B cell (primary cell): ENCODE measurements at regions not wholly inside any gene's neighbourhood (a gene's known extent, or its start where the extent isn't known, plus 50 kb on each side); places are given as distances from the start of the nearest gene placed in this dataset.

Experiments used
- ATAC-seq: fragments of 200-7000 bp; cut with Tn5 transposase; one replicate; pipeline ENCODE4 v1.10.0; 2021; ENCODE audit warnings: low read depth, mild to moderate bottlenecking, moderate number of reproducible peaks, moderate library complexity
- CTCF ChIA-PET: fragments of 350-600 bp; sonication (Branson Sonifier 250); formaldehyde crosslinking; loops from one replicate; lab custom pipeline; 2021; ENCODE audit warnings: antibody characterized with exemption, inconsistent platforms; lab: Charles Lee
- POLR2A ChIA-PET: fragments of 350-600 bp; sonication (Branson Sonifier 250); formaldehyde crosslinking; loops from one replicate; lab custom pipeline; 2021; ENCODE audit warnings: antibody characterized with exemption; lab: Charles Lee
- DNase-seq: peaks from one replicate; pipeline ENCODE4 v3.0.0; 2013
- H2AFZ ChIP-seq: 2 replicates; pipeline ENCODE4 v1.6.1; 2012; ENCODE audit warnings: mild to moderate bottlenecking, low read depth, low read length; ENCODE audit not compliant: insufficient read depth, poor library complexity, severe bottlenecking
- H3K27ac ChIP-seq, 2 donors: 1 replicate in 1 of 2; 2 replicates in 1 of 2; pipeline ENCODE4 v1.5.1; 2012 to 2013; ENCODE audit warnings: low read length in 2 of 2, mild to moderate bottlenecking in 2 of 2, moderate library complexity in 1 of 2
- H3K27me3 ChIP-seq, 4 experiments: fragments of 200-600 bp in 1 of 4; sonication (generic) in 1 of 4; replicated peaks in 1 of 4; 1 replicate in 2 of 4; 2 replicates in 2 of 4; pipeline versions ENCODE4 v1.6.1 to v1.7.0; 2013 to 2016; ENCODE audit warnings: low read length in 3 of 4, mild to moderate bottlenecking in 2 of 4, mixed read lengths in 1 of 4, moderate library complexity in 1 of 4; ENCODE audit not compliant: insufficient read depth in 4 of 4, control insufficient read depth in 3 of 4; ENCODE audit errors: control extremely low read depth in 1 of 4
- H3K36me3 ChIP-seq, 2 experiments: replicated peaks in 1 of 2; 1 replicate in 1 of 2; 2 replicates in 1 of 2; pipeline versions ENCODE4 v1.6.1 to v1.7.1; 2013; ENCODE audit warnings: low read length in 1 of 2; ENCODE audit not compliant: insufficient read depth in 2 of 2, control insufficient read depth in 1 of 2; ENCODE audit errors: control extremely low read depth in 1 of 2, extremely low read depth in 1 of 2
- H3K4me1 ChIP-seq, 2 donors: fragments of 200-600 bp in 1 of 2; sonication (generic) in 1 of 2; 1 replicate in 1 of 2; 2 replicates in 1 of 2; pipeline versions ENCODE4 v1.5.1 to v1.6.1; 2013 to 2017; ENCODE audit warnings: low read length in 2 of 2; ENCODE audit not compliant: control insufficient read depth in 2 of 2, insufficient read depth in 2 of 2
- H3K4me2 ChIP-seq: replicated peaks from 2 replicates; pipeline ENCODE3; 2012; ENCODE audit warnings: mild to moderate bottlenecking, low read depth, low read length; ENCODE audit not compliant: poor library complexity, severe bottlenecking
- H3K4me3 ChIP-seq, 5 experiments: fragments of 200-600 bp in 1 of 5; sonication (generic) in 1 of 5; 1 replicate in 3 of 5; 2 replicates in 2 of 5; pipeline versions ENCODE4 v1.5.1 to v1.7.0; 2011 to 2016; ENCODE audit warnings: low read length in 4 of 5, mild to moderate bottlenecking in 4 of 5, low read depth in 2 of 5, control low read depth in 1 of 5, moderate library complexity in 1 of 5; ENCODE audit not compliant: insufficient read depth in 1 of 5; ENCODE audit errors: control extremely low read depth in 1 of 5, extremely low read depth in 1 of 5
- H3K79me2 ChIP-seq: fragments of 200-600 bp; sonication (generic); one replicate; pipeline ENCODE4 v1.6.0; 2016; ENCODE audit warnings: low read length; ENCODE audit not compliant: control insufficient read depth, insufficient read depth
- H3K9ac ChIP-seq: fragments of 200-600 bp; sonication (generic); 2 replicates; pipeline ENCODE4 v1.6.1; 2017; ENCODE audit warnings: mild to moderate bottlenecking, low read length, moderate library complexity
- H3K9me3 ChIP-seq, 3 donors: one replicate each; pipeline versions ENCODE4 v1.6.1 to v1.7.1; 2013; ENCODE audit warnings: low read length in 2 of 3; ENCODE audit not compliant: control insufficient read depth in 2 of 3, insufficient read depth in 1 of 3; ENCODE audit errors: control extremely low read depth in 1 of 3
- H4K20me1 ChIP-seq: 2 replicates; pipeline ENCODE4 v1.6.0; 2012; ENCODE audit warnings: mild to moderate bottlenecking, low read length; ENCODE audit not compliant: insufficient read depth, control insufficient read depth, poor library complexity, severe bottlenecking
- H3K27ac Mint-ChIP-seq: one replicate; pipeline ENCODE4 v1.8.0; 2021; ENCODE audit warnings: mixed read lengths
- H3K27me3 Mint-ChIP-seq: one replicate; pipeline ENCODE4 v1.8.0; 2021; ENCODE audit warnings: mixed read lengths
- H3K4me1 Mint-ChIP-seq: one replicate; pipeline ENCODE4 v1.8.0; 2021; ENCODE audit warnings: mixed read lengths
- H3K4me3 Mint-ChIP-seq: one replicate; pipeline ENCODE4 v1.8.0; 2021; ENCODE audit warnings: mixed read lengths
- H3K9me3 Mint-ChIP-seq: one replicate; pipeline ENCODE4 v1.8.0; 2022; ENCODE audit warnings: mixed read lengths; ENCODE audit not compliant: insufficient read depth
- EZH2 ChIP-seq: IDR thresholded peaks from 2 replicates; pipeline ENCODE4 v1.6.1; 2012; ENCODE audit warnings: borderline replicate concordance, low read depth, mild to moderate bottlenecking, moderate library complexity, low read length; ENCODE audit not compliant: insufficient read depth, poor library complexity, severe bottlenecking
- WGBS: methylation state at CpG from one replicate; pipeline ENCODE4 v1.1.5; 2013; ENCODE audit warnings: missing lambda C conversion rate; ENCODE audit not compliant: insufficient coverage; 5-methylcytosine and 5-hydroxymethylcytosine counted together
- intact Hi-C: fragments of 100-400 bp; cut with micrococcal nuclease; formaldehyde crosslinking; loops from one replicate; pipeline ENCODE4 v1.10.0; 2022
- TF ChIP-seq, protein P1 (sequence below): fragments of 200-600 bp; IDR thresholded peaks from one replicate; pipeline ENCODE4 v1.8.0; 2022; ENCODE audit warnings: antibody characterized with exemption, mild to moderate bottlenecking

DNA sequence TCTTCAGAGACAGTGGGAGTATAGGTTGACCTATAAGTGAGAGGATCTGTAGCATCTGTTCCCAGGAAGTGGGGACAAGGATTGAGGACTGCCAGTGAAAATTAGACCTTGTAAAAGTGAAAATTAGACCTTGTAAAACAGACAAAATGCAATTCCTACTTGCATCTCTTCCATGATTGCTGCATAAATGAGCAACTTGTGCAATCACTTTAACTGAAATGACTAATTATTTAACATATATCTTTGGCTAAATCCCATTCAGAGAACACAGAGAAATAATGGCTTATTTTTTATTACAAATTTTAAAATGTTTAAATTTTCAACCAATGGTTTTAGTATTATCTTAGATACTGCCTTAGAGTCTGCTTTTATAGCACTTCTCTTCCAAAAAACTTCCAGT lies 67.2 kb upstream of the NABP1 start:
- DNase-seq (no peak), ATAC-seq (no peak)
- no peaks in the 10 kb centered on the region for H3K9me3 Mint-ChIP-seq
- Histone ChIP-seq H3K27me3 (no peaks in the 10 kb centered on the region), H4K20me1 (no peaks in the 10 kb centered on the region), H3K4me3 (no peak overlapping the region), H3K4me2 (no peak overlapping the region), H3K4me1 (peaks cover 9 to 13% of the 10 kb centered on the region in 2 donors), H3K79me2 (no peaks in the 10 kb centered on the region), H3K27ac (no peak overlapping the region), H3K36me3 (no peaks in the 10 kb centered on the region), H3K9me3 (no peaks in the 10 kb centered on the region), H2AFZ (no peak overlapping the region), H3K9ac (no peak overlapping the region)
- intact Hi-C loops: loop anchor here (10.0 kb wide), 1 partner anchor 1076 kb away; the partner anchor contains the start of gene NEMP2
- H3K4me3 Mint-ChIP-seq: no peak overlapping the region
- no peak overlapping the region for H3K27ac Mint-ChIP-seq
- no peak for TF ChIP-seq EZH2
- TF ChIP-seq, protein P1, sequence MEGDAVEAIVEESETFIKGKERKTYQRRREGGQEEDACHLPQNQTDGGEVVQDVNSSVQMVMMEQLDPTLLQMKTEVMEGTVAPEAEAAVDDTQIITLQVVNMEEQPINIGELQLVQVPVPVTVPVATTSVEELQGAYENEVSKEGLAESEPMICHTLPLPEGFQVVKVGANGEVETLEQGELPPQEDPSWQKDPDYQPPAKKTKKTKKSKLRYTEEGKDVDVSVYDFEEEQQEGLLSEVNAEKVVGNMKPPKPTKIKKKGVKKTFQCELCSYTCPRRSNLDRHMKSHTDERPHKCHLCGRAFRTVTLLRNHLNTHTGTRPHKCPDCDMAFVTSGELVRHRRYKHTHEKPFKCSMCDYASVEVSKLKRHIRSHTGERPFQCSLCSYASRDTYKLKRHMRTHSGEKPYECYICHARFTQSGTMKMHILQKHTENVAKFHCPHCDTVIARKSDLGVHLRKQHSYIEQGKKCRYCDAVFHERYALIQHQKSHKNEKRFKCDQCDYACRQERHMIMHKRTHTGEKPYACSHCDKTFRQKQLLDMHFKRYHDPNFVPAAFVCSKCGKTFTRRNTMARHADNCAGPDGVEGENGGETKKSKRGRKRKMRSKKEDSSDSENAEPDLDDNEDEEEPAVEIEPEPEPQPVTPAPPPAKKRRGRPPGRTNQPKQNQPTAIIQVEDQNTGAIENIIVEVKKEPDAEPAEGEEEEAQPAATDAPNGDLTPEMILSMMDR: no peak
- peaks cover 24% of the 10 kb centered on the region for H3K4me1 Mint-ChIP-seq
- no peaks in the 10 kb centered on the region for H3K27me3 Mint-ChIP-seq
- ChIA-PET POLR2A (interaction anchor here (0.6 to 0.9 kb wide), 2 partner anchors 10 to 50 kb away, joined by 3 to 6 read pairs; no protein-coding TSS in a partner anchor), CTCF (interaction anchor here (1.0 to 1.7 kb wide), 3 partner anchors 27 to 65 kb away, joined by 4 to 6 read pairs (median 4); no protein-coding TSS in a partner anchor)

DNA sequence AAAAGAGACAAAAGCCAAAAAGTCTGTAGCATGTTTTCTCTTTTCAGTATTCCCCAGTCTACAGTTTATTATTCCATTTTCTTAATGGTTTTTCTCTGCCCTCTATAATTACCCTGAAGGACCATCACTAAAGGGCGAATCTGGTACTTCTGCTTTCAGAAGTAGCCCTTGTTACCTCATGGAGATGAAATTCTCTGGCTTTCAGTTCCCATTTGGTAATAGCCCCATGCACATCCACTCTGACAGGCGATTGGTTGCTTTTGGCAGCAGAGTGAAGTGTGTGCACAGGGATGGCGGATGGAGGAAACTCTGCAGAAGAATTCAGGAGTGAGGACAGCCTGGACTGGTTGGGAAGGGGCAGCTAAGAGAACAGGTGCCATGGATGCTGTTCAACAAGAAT lies 66.3 kb upstream of the NABP1 start:
- H3K79me2 ChIP-seq: no peaks in the 10 kb centered on the region
- CTCF ChIA-PET: interaction anchor here (0.7 to 1.7 kb wide), 5 partner anchors 14 to 607 kb away, joined by 3 to 6 read pairs (median 4); no protein-coding TSS in a partner anchor
- no peak overlapping the region for H3K4me3 ChIP-seq
- 75% methylated on average over 1 of the region's 3 CpGs for WGBS
- no peaks in the 10 kb centered on the region for H3K27me3 ChIP-seq
- peak overlapping the region in 1 of 2 donors; percentile 44 for H3K27ac ChIP-seq
- TF ChIP-seq, protein P1: no peak
- TF ChIP-seq EZH2: no peak
- peak overlapping the region; percentile 32 for H3K4me2 ChIP-seq
- intact Hi-C loops: loop anchor here (10.0 kb wide), 1 partner anchor 1077 kb away; the partner anchor contains the start of gene NEMP2
- DNase-seq (peak; percentile 71), ATAC-seq (peak; percentile 90)
- Mint-ChIP-seq H3K27ac (peak overlapping the region; percentile 78), H3K4me1 (peaks cover 29% of the 10 kb centered on the region), H3K27me3 (no peaks in the 10 kb centered on the region), H3K9me3 (no peaks in the 10 kb centered on the region), H3K4me3 (peak overlapping the region; percentile 6)
- H3K4me1 ChIP-seq: peaks cover 9 to 17% of the 10 kb centered on the region in 2 donors
- no peaks in the 10 kb centered on the region for H4K20me1 ChIP-seq
- POLR2A ChIA-PET: interaction anchor here (0.9 to 1.3 kb wide), 2 partner anchors 11 to 66 kb away, joined by 3 to 7 read pairs; partner anchors contain the start of gene NABP1
- no peak overlapping the region for H2AFZ ChIP-seq
- H3K36me3 ChIP-seq: no peaks in the 10 kb centered on the region
- H3K9ac ChIP-seq: no peak overlapping the region
- H3K9me3 ChIP-seq: no peaks in the 10 kb centered on the region
